Effector memory CD4-positive, alpha-beta T cell (primary cell): ENCODE measurements at regions not wholly inside any gene's neighbourhood (a gene's known extent, or its start where the extent isn't known, plus 50 kb on each side); places are given as distances from the start of the nearest gene placed in this dataset.

Source experiments
- DNase-seq, 3 donors: peaks; one replicate each; pipeline ENCODE4 v3.0.0-alpha.2; 2020
- H3K27ac ChIP-seq: 2 replicates; pipeline ENCODE4 v1.7.0; 2013; ENCODE audit warnings: mild to moderate bottlenecking, low read length, moderate library complexity; ENCODE audit not compliant: insufficient read depth, poor library complexity, severe bottlenecking
- H3K27me3 ChIP-seq: replicated peaks from 2 replicates; pipeline ENCODE4 v1.7.0; 2013; ENCODE audit warnings: mild to moderate bottlenecking, low read length; ENCODE audit not compliant: insufficient read depth, control insufficient read depth, poor library complexity, severe bottlenecking
- H3K36me3 ChIP-seq: 2 replicates; pipeline ENCODE4 v1.7.0; 2013; ENCODE audit warnings: mild to moderate bottlenecking, low read length, moderate library complexity; ENCODE audit not compliant: control insufficient read depth, insufficient read depth
- H3K4me1 ChIP-seq: 2 replicates; pipeline ENCODE4 v1.7.0; 2013; ENCODE audit warnings: low read length, mild to moderate bottlenecking; ENCODE audit not compliant: control insufficient read depth, insufficient read depth, poor library complexity, severe bottlenecking
- H3K4me3 ChIP-seq: 2 replicates; pipeline ENCODE4 v1.7.0; 2013; ENCODE audit warnings: low read length, low read depth, mild to moderate bottlenecking; ENCODE audit not compliant: insufficient read depth, poor library complexity, severe bottlenecking
- H3K9me3 ChIP-seq: 2 replicates; pipeline ENCODE4 v1.7.0; 2013; ENCODE audit warnings: mild to moderate bottlenecking, low read length, moderate library complexity; ENCODE audit not compliant: control insufficient read depth

- Histone ChIP-seq H3K4me3 (no peak overlapping the region), H3K27me3 (no peaks in the 10 kb centered on the region), H3K9me3 (no peaks in the 10 kb centered on the region), H3K27ac (no peak overlapping the region), H3K36me3 (no peaks in the 10 kb centered on the region), H3K4me1 (no peaks in the 10 kb centered on the region)
- DNase-seq = no peak
Measured at GRCh38 chr3:110248666-110249065, 823.0 kb upstream of the NECTIN3 start.

GRCh38 chr3:110253794-110254193 is 817.8 kb upstream of the NECTIN3 start:
- no peaks in the 10 kb centered on the region for H3K36me3 ChIP-seq

GRCh38 chr3:110254591-110254990 is 817.0 kb upstream of the NECTIN3 start:
- Histone ChIP-seq H3K4me1 (no peaks in the 10 kb centered on the region), H3K36me3 (no peaks in the 10 kb centered on the region), H3K4me3 (no peak overlapping the region), H3K27ac (no peak overlapping the region), H3K27me3 (no peaks in the 10 kb centered on the region), H3K9me3 (no peaks in the 10 kb centered on the region)
- no peak for DNase-seq

More at GRCh38 chr3:110253794-110254193, 817.8 kb upstream of the NECTIN3 start:
- no peak overlapping the region for H3K4me3 ChIP-seq
- no peaks in the 10 kb centered on the region for H3K4me1 ChIP-seq
- no peak for DNase-seq
- H3K27me3 ChIP-seq = no peaks in the 10 kb centered on the region
- no peaks in the 10 kb centered on the region for H3K9me3 ChIP-seq
- no peak overlapping the region for H3K27ac ChIP-seq

- DNase-seq = no peak
- Histone ChIP-seq H3K36me3 (no peaks in the 10 kb centered on the region), H3K4me1 (no peaks in the 10 kb centered on the region), H3K4me3 (no peak overlapping the region), H3K27ac (no peak overlapping the region), H3K27me3 (no peaks in the 10 kb centered on the region), H3K9me3 (no peaks in the 10 kb centered on the region)
Measured at GRCh38 chr3:110261141-110261540, 810.5 kb upstream of the NECTIN3 start.

- no peak overlapping the region for H3K27ac ChIP-seq
- no peak for DNase-seq
- no peaks in the 10 kb centered on the region for H3K4me1 ChIP-seq
- H3K9me3 ChIP-seq = no peaks in the 10 kb centered on the region
- H3K36me3 ChIP-seq = no peaks in the 10 kb centered on the region
- no peaks in the 10 kb centered on the region for H3K27me3 ChIP-seq
- no peak overlapping the region for H3K4me3 ChIP-seq
Measured at GRCh38 chr3:110262896-110263295, 808.7 kb upstream of the NECTIN3 start.

GRCh38 chr3:110265302-110265701 is 806.3 kb upstream of the NECTIN3 start:
- H3K4me3 ChIP-seq = no peak overlapping the region
- no peaks in the 10 kb centered on the region for H3K27me3 ChIP-seq
- no peak overlapping the region for H3K27ac ChIP-seq
- no peak for DNase-seq
- no peaks in the 10 kb centered on the region for H3K36me3 ChIP-seq
- H3K4me1 ChIP-seq = no peaks in the 10 kb centered on the region
- no peaks in the 10 kb centered on the region for H3K9me3 ChIP-seq

- Histone ChIP-seq H3K27ac (no peak overlapping the region), H3K4me1 (no peaks in the 10 kb centered on the region), H3K4me3 (no peak overlapping the region), H3K36me3 (no peaks in the 10 kb centered on the region), H3K27me3 (no peaks in the 10 kb centered on the region), H3K9me3 (no peaks in the 10 kb centered on the region)
- no peak for DNase-seq
Measured at GRCh38 chr3:110267304-110267845, 804.2 kb upstream of the NECTIN3 start.

GRCh38 chr3:110272525-110272924 is 799.1 kb upstream of the NECTIN3 start:
- no peak overlapping the region for H3K27ac ChIP-seq
- H3K9me3 ChIP-seq = no peaks in the 10 kb centered on the region
- H3K4me3 ChIP-seq = no peak overlapping the region
- no peaks in the 10 kb centered on the region for H3K36me3 ChIP-seq
- DNase-seq = no peak
- no peaks in the 10 kb centered on the region for H3K27me3 ChIP-seq
- no peaks in the 10 kb centered on the region for H3K4me1 ChIP-seq

GRCh38 chr3:110291886-110292501 is 779.6 kb upstream of the NECTIN3 start:
- Histone ChIP-seq H3K36me3 (no peaks in the 10 kb centered on the region), H3K4me1 (no peaks in the 10 kb centered on the region), H3K9me3 (no peaks in the 10 kb centered on the region), H3K4me3 (no peak overlapping the region), H3K27me3 (no peaks in the 10 kb centered on the region), H3K27ac (no peak overlapping the region)
- DNase-seq = no peak

GRCh38 chr3:110293660-110294059 is 778.0 kb upstream of the NECTIN3 start:
- Histone ChIP-seq H3K27me3 (no peaks in the 10 kb centered on the region), H3K27ac (no peak overlapping the region), H3K4me3 (no peak overlapping the region), H3K9me3 (no peaks in the 10 kb centered on the region), H3K36me3 (no peaks in the 10 kb centered on the region), H3K4me1 (no peaks in the 10 kb centered on the region)
- DNase-seq = no peak
